ENCODE measurements at regions not wholly inside any gene's neighbourhood (a gene's known extent, or its start where the extent isn't known, plus 50 kb on each side); places are given as distances from the start of the nearest gene placed in this dataset.

DNA sequence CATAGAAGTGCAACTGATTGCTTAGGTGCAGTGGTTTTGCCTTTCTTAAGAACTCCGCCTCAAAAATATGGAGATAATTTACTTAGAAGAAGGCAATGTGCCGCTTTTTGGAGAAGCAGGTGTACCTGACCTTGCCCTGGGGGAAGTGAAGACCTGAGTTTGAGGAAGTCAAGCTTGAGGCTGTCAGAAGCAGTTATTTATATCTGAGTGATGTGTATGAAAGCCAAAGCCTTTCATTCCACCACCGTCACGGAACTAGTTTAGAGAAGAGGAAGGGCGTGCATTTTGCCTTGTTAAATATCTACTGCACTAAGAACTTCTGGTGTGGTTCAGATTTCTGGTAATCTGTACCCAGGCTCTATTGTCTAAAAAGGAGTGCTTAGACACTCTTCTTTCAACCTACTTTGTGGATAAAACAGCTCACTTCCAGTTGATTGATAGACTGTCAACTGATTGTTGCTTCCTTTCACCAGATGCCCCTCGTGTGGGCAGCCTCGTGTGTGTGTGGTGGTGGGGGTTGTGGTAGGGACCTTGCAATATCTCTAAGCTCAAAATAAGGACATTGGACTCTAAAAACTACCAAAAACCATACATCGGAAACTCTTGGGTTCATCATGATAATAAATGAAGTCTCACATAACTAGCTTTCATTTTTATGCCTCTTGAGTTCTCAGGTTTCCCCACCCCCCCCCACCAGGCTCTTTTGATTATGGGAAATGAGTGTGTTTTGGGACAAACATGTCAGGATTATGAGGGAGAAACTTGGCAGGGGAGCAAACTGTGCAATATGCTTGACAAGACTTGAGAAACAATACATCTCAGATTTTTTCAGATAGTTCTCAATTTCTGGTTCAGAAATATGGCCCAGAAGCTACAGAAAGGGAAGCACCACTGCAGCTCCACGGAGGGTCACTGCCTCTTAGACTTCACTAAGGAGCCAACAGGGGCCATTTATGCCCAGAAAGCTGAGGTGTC, 78.6 kb downstream of the ARF6 start:
- DNase-seq = peak in 1 of 2 experiments; percentile 17

- DNase-seq = peak in 1 of 2 experiments; percentile 20
Observed at GRCh38 chr14:49972131-49972671, 79.3 kb downstream of the ARF6 start.

DNA sequence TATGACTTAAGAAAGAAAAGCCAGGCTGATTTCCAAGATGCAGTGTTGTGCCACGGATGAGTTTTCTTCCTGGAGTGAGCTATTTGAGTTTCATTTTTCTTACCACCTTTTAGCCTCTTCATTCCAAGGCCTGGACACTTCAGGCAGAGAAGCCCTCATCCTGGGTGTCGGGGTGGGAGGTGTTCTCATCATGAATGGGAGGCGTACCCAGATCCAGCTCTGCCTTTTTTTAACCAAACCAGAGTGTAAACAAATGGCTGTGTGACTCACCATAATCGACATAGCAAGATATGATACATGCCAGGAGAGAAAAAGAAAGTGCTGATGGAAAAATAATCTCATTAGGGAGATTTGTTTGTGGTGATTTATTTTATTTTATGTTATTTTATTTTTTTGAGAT, 79.9 kb downstream of the ARF6 start:
- DNase-seq = peak; percentile 10 to 38

GRCh38 chr14:49975276-49975675, 82.4 kb downstream of the ARF6 start:
- DNase-seq = no peak

DNA sequence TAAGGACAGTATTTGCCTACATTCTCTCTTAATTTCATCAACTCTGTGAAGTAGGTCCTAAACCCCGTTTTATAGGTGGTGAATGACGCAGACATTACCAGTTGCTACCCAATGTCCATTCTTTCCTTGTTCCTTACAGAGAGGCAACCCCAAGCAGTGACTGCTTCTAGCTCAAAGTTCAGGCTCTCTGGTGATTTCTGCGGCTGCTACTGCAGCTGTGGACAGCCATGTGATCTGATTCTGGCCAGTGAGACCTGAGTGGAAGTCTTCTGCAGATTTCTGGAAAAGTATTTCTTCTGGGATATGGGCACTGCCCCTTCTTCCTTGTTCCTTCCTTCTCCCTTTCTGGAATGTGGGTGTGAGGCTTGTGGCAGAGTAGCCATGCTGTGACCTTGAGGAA, 82.9 kb downstream of the ARF6 start:
- no peak for DNase-seq

GRCh38 chr14:49977126-49977841, 84.4 kb downstream of the ARF6 start:
- no peak for DNase-seq

- DNase-seq = no peak
Observed at GRCh38 chr14:49980027-49980426, 87.1 kb downstream of the ARF6 start.

DNA sequence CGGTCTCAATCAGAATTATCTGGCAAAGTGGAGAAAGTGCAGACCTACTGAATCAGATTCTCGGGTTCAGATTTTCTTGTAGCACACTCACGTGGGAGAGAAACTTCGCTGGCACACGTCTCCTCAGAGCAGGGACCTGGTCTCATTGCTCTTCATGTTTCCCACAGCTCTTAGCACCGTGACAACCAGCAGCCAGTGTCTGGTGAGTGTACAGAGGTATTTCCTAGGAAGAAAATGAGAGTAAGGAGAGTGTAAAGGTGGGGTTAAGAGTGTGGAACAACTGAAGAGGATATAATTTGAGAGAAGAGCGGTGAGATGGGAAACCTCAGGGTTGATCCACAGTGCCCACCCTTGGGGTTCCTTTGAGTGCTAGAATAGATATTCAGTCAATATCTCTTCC, 89.2 kb downstream of the ARF6 start:
- no peak for DNase-seq

DNA sequence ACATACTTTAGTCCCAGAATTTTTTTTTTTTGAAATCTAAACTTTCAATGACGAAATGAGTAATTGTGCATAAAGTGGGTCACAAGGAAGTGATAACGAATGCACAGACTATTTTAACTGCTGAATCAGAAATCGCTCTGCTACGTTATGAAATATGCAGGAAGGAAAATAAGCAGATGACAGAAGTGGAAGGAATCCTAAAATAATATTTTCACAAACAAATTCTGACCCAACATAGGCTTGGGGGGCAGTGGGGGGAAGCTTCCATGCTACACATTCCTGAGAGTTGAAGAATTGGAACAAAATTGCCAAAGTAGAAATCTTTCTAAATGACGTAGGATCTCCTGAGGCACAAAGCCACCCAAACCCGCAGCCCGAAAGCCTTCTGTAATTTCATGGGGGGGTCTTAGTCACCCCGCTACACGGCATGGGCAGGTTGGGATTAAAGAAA, 89.6 kb downstream of the ARF6 start:
- no peak for DNase-seq

- DNase-seq = no peak
Observed at GRCh38 chr14:49984424-49984823, 91.5 kb downstream of the ARF6 start.

DNA sequence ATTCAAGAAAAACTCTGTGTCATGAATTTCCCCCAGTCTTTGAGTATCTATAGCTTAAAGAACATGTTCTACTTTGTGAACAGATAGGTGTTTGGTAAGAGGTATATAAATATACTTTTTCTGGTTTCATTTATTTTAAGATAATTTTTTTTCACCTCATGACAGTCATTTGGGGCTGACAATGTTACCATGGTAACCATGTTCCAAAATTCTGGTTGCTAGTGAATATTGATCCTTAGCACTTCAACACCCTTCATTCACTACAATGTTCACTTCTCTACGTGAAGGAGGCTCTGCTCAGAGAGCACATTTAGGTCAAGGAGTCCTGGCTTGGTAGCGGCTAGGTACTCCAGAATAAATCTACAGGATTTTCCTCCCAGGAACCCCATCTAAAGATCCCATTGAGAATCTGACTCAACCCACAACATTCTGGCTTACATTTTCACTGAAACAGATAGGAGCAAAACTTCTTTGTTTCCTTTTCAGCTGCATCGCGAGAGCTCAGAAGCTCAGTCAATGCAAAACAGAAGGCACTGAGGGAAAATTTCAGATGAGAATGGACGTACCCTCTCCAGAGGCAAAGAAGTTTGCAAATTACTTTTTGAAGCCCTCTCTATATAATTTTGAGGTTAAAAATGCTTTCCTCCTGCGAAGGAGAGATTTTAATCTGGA, 93.6 kb downstream of the ARF6 start:
- no peak for DNase-seq

DNA sequence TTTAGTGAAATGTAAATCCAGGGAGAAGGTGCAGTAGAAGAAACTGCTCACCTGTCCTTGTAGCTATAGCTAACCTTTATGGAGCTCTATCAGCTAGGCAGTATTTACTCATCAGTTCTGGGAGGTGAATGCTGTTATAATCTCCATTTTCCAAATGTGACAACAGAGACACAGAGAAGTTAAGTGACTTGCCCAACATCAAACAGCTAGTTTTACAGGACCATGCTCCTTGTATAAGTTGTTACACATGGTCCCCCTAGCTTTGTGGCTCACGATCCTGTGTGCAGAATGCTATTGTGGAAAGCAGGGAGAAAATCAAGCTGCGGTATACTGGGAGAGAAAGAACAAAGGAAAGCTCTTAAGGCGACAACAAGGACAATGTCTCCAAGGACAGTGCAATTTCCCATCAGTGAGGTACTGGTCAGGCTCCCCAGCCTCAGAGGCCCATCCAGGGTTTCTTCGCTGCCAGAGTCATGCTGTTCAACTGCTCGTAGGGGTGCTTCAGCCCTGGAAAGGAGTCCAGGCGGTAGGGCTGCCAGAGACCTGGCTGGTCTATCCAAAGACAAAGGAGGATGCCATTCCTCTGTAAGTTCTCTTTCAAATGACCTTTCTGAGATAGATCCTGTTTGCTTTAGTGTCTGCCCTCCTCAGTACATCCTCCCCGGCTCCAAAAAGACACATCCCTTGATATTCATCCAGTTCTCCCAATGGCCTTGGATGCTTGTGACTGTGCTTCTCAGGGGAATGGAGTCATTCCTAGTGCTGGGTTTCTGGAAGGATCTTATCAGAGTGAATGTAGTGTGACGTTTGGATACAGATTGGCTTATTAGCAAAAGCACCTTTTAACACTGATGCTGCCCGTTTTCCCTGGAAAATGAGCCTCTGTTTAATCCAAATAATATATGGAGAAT, 95.5 kb downstream of the ARF6 start:
- DNase-seq = no peak

DNA sequence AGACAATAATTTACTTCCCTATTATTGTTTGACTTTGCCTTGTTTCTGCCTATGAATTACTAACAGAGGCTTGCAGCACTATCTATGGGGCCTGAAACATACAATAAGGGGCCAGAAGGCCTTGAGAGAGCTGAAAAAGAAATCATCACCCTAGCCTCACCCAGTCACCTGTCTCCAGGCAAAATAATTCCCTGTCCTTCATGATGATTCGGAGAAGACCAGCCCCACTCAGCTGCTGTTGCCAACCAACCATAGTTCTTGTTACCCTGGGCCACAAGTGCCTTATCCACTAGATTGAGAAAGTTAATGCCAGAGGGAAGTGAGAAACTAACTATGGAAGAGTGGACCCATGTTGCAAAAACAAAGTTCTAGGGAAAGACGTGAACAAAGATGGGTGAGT, 97.1 kb downstream of the ARF6 start:
- no peak for DNase-seq

DNA sequence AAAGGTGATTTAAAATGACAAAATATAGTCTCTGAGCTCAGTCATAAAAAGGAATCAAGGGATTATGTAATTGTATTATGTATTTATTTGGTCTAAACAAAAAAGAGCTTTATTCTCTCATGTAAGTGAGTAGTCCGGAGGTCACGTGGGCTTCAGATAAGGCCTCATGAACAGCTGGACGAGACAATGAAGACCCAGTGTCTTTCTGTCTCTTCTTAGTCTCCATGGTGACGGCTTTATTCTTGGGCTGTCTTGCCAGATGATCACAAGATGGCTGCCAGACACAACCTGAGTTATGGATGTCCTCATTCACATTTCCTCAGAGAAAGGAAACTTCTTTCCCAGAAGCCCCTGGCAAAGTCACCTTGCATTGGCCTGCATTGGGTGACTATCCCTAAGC, 98.6 kb downstream of the ARF6 start:
- no peak for DNase-seq

DNA sequence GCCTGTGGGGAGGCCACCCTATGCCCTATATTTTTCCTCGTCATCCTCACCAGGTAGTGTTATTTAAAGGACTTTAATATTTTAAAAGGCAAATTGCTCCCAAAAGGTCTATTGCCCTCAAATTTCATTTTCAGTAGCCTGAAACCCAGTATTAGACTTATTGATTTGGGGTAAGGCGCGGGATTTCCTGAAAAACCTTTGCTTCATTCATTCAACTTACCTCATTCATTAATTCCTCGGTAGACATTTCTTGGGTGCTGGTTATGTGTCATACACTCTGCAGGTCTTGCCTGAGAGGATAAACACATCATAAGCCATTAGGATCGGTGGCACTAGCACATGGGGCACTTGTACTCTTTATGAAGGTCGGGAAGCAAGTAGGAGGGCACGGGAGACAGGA, 99.2 kb downstream of the ARF6 start:
- no peak for DNase-seq

DNA sequence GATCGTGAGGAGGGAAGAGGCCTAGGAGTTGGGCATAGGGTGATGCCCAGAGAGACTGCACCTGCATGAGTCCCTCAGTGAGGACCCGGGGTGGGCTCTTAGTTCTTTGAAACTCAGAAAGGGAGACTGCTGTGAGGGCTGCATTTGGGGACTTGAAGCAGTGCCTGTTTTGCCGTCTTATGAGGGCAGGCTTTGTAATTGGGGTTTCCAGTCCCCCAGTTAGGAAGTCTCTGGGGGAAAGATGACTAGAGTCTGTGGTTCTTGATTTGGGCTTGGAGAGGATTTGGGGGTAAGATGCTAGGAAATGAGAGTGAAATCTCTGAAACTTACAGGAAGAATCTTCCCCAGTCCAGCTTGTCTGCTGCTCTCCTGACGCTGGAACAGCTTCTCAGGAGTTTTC, 99.6 kb downstream of the ARF6 start:
- no peak for DNase-seq

DNA sequence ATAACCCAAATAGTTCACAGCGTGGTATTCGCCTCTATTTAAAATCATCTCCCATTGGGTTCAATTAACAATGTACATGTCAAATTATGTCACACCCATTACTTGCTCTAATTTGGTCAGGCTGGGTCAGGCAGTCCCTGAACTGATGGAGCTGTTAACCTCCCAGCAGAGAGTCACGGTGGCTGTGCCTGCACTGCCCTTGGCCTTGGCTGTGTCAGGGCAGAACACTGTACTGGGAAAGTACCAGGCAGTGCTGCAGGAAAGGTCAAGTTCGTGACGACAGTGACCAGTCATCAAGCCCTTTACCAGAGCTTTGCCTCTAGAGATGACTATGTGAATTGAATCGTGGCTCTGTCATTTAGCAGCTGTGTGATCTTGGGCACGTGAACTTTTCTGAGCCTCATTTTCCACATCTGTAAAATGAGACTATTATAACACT, 100.0 kb downstream of the ARF6 start:
- peak; percentile 6 to 44 for DNase-seq

DNA sequence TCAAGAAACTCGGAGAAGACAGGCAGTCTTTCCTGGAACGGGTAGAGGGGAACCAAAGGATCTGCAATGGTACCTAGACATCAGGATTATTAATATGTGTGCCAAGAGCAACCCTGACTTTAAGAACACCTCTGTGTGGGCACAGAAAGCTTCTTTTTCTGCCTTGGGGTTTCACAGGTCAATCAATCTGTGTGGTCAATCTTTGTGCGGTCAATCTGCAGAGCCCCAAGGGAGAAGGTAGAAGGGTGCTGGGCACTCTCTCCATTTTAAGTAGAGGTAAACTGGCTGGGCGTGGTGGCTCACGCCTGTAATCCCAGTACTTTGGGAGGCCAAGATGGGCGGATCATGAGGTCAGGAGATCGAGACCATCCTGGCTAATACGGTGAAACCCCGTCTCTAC, 100.7 kb downstream of the ARF6 start:
- DNase-seq = no peak

GRCh38 chr14:49994951-49995561, 102.2 kb downstream of the ARF6 start:
- no peak for DNase-seq

- no peak for DNase-seq
Observed at GRCh38 chr14:49997991-49998390, 105.1 kb downstream of the ARF6 start.

GRCh38 chr14:49999146-49999761, 106.4 kb downstream of the ARF6 start:
- no peak for DNase-seq
